ENCODE measurements at regions not wholly inside any gene's neighbourhood (a gene's known extent, or its start where the extent isn't known, plus 50 kb on each side); places are given as distances from the start of the nearest gene placed in this dataset.
"Not testable (repeated sequence)": the region's sequence is repeated elsewhere in the genome, so short reads cannot be mapped to it uniquely, and the experiment has no call there.

DNA sequence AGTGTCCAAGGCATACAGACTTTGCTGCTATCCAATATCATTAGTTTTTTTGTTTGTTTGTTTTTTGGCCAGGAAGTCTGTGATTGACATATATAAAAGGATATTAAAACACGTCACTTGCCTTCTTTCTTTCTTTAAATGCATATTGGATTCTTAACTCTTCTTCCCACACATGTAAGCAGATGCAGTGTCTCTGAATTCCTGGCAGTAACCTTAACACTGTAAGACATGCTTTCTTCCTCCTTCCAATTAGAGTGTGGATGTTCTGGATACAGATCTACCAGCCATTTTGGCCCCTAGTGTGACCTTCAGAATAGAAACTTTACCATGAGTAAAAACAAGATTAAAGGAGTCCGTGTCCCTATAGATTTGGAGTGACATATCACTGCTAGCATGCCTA is 967.4 kb upstream of the PRR20A start:
- H3K4me1 ChIP-seq (replicated peaks in 1 of 2), result no peaks in the 10 kb centered on the region

DNA sequence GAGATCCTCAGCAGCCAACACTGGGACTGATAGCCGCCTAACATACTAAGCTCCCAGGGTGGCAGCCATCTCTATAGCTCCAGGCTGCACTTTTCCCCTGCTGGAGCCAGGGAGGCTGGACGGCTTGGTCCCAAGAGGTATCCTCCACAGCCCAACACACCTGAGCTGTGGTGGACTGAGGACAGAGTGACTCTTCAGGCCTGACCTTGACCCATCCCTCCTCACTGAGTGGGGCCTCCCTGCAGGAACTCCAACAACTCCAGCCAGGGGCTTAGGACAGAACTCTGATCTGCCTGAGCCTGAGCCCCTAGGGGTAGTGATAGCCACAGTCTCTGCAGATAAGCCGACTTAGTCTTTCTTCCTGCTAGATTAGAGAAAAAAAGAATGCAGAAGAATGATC is 958.1 kb upstream of the PRR20A start:
- Histone ChIP-seq H3K36me3 (replicated peaks in 1 of 2) (no peaks in the 10 kb centered on the region), H3K27ac (no peak overlapping the region), H3K27me3 (no peaks in the 10 kb centered on the region), H3K9me3 (replicated peaks in 1 of 3) (no peaks in the 10 kb centered on the region), H3K4me3 (no peak overlapping the region), H3K4me1 (replicated peaks in 1 of 2) (no peaks in the 10 kb centered on the region)
- no peak for DNase-seq
- intact Hi-C loops (cut with DNase I), result no loop called here
- 74 to 89% (median 78%) methylated on average over 1 to 3 of the region's 3 CpGs for WGBS, 4 donors
- TF ChIP-seq POLR2A (IDR thresholded peaks at IDR 0.05) (no peak), CTCF (IDR thresholded peaks at IDR 0.05) (no peak)

More for the DNA sequence above, 967.4 kb upstream of the PRR20A start:
- 38 to 42% (median 41%) methylated on average over 2 of the region's 2 CpGs for WGBS, 4 donors
- Histone ChIP-seq H3K27ac (no peak overlapping the region), H3K36me3 (replicated peaks in 1 of 2) (no peaks in the 10 kb centered on the region), H3K9me3 (replicated peaks in 1 of 3) (no peaks in the 10 kb centered on the region), H3K27me3 (no peaks in the 10 kb centered on the region), H3K4me3 (no peak overlapping the region)
- intact Hi-C loops (cut with DNase I), result no loop called here
- no peak for DNase-seq
- no peak for TF ChIP-seq CTCF (IDR thresholded peaks at IDR 0.05)
- TF ChIP-seq POLR2A (IDR thresholded peaks at IDR 0.05), result no peak

DNA sequence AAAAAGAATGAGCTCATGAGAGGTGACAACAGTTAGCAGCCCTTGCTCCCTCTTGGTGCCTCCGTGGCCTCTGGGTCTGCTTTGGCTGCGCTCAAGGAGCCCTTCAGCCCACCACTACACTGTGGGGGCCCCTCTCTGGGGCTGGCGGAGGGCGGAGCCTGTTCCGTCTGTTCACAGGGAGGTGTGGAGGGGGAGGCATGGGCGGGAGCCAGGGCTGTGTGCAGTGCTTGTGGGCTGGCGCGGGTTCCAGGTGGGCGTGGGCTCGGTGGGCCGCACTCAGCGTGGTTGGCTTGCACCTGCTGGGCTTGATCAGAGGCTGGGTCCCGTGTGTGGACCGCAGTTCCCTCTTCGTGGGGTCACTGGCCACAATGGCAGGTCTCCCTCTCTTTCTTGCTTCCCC is 953.4 kb upstream of the PRR20A start:
- no peaks in the 10 kb centered on the region for H3K27me3 ChIP-seq
- H3K9me3 ChIP-seq (replicated peaks in 1 of 3), result no peaks in the 10 kb centered on the region
- no peak overlapping the region for H3K4me3 ChIP-seq
- WGBS, 4 donors, result 88 to 94% (median 92%) methylated on average over 12 to 15 of the region's 15 CpGs
- H3K36me3 ChIP-seq (replicated peaks in 1 of 2), result no peaks in the 10 kb centered on the region
- no peaks in the 10 kb centered on the region for H3K4me1 ChIP-seq (replicated peaks in 1 of 2)
- no peak for DNase-seq
- intact Hi-C loops (cut with DNase I), result no loop called here
- H3K27ac ChIP-seq, result no peak overlapping the region
- TF ChIP-seq POLR2A (IDR thresholded peaks at IDR 0.05), result no peak
- TF ChIP-seq CTCF (IDR thresholded peaks at IDR 0.05), result no peak

DNA sequence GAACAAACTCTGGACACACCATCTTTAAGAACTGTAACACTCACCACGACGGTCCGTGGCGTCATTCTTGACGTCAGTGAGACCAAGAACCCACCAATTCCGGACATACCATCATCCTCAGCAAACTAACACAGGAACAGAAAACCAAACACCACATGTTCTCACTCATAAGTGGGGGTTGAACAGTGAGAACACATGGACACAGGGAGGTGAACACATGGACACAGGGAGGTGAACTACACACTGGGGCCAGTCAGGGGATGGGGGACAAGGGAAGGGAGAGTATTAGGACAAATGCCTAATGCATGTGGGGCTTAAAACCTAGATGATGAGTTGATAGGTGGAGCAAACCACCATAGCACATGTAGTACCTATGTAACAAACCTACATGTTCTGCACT is 952.1 kb upstream of the PRR20A start:
- WGBS, 4 donors, result 80 to 93% (median 89%) methylated on average over 6 of the region's 6 CpGs
- intact Hi-C loops (cut with DNase I); H3K27ac ChIP-seq; H3K27me3 ChIP-seq; H3K4me3 ChIP-seq; H3K36me3 ChIP-seq (replicated peaks in 1 of 2); H3K9me3 ChIP-seq (replicated peaks in 1 of 3); H3K4me1 ChIP-seq (replicated peaks in 1 of 2); DNase-seq: not testable (repeated sequence)

GRCh38 chr13:56189439-56189838 is 951.3 kb upstream of the PRR20A start:
- no peak overlapping the region for H3K4me3 ChIP-seq
- H3K27ac ChIP-seq, result no peak overlapping the region
- H3K4me1 ChIP-seq (replicated peaks in 1 of 2), result no peaks in the 10 kb centered on the region
- DNase-seq, result no peak
- intact Hi-C loops (cut with DNase I), result no loop called here
- H3K27me3 ChIP-seq, result no peaks in the 10 kb centered on the region
- H3K36me3 ChIP-seq (replicated peaks in 1 of 2), result no peaks in the 10 kb centered on the region
- 63 to 86% (median 67%) methylated on average over 1 of the region's 1 CpG for WGBS, 4 donors
- H3K9me3 ChIP-seq (replicated peaks in 1 of 3), result no peaks in the 10 kb centered on the region
- no peak for TF ChIP-seq POLR2A (IDR thresholded peaks at IDR 0.05)
- TF ChIP-seq CTCF (IDR thresholded peaks at IDR 0.05), result no peak
